Skin epidermis (tissue), 12 donors: ENCODE measurements at regions not wholly inside any gene's neighbourhood (a gene's known extent, or its start where the extent isn't known, plus 50 kb on each side); places are given as distances from the start of the nearest gene placed in this dataset.

Experiments used
- H3K27ac ChIP-seq, 21 experiments: fragments of 200-600 bp; sonication (generic) in 11 of 21; one replicate each; pipeline ENCODE4 v1.5.0; 2020; ENCODE audit warnings: mild to moderate bottlenecking in 3 of 21, inconsistent platforms in 2 of 21, moderate library complexity in 2 of 21
- H3K4me3 ChIP-seq, 7 experiments: fragments of 200-600 bp; sonication (generic) in 2 of 7; one replicate each; pipeline ENCODE4 v1.5.0; 2020; ENCODE audit warnings: inconsistent platforms in 2 of 7, mild to moderate bottlenecking in 2 of 7, moderate library complexity in 1 of 7

GRCh38 chr18:78511666-78512601 lies 467.7 kb upstream of the SALL3 start:
- Histone ChIP-seq H3K27ac (no peak overlapping the region), H3K4me3 (no peak overlapping the region)

GRCh38 chr18:78514910-78515670 lies 464.5 kb upstream of the SALL3 start:
- Histone ChIP-seq H3K4me3 (no peak overlapping the region), H3K27ac (no peak overlapping the region)

- Histone ChIP-seq H3K27ac (no peak overlapping the region), H3K4me3 (no peak overlapping the region)
Observed at GRCh38 chr18:78517328-78517727, 462.3 kb upstream of the SALL3 start.

GRCh38 chr18:78517973-78518372 lies 461.6 kb upstream of the SALL3 start:
- no peak overlapping the region for H3K4me3 ChIP-seq
- H3K27ac ChIP-seq = no peak overlapping the region

GRCh38 chr18:78518805-78519204 lies 460.8 kb upstream of the SALL3 start:
- no peak overlapping the region for H3K27ac ChIP-seq
- H3K4me3 ChIP-seq = no peak overlapping the region

GRCh38 chr18:78519394-78520062 lies 460.1 kb upstream of the SALL3 start:
- Histone ChIP-seq H3K4me3 (no peak overlapping the region), H3K27ac (no peak overlapping the region)

- Histone ChIP-seq H3K4me3 (no peak overlapping the region), H3K27ac (no peak overlapping the region)
Observed at GRCh38 chr18:78521136-78521535, 458.5 kb upstream of the SALL3 start.

GRCh38 chr18:78521744-78522143 lies 457.9 kb upstream of the SALL3 start:
- Histone ChIP-seq H3K4me3 (no peak overlapping the region), H3K27ac (no peak overlapping the region)

- H3K4me3 ChIP-seq = no peak overlapping the region
- H3K27ac ChIP-seq = no peak overlapping the region
Observed at GRCh38 chr18:78522507-78522906, 457.1 kb upstream of the SALL3 start.

GRCh38 chr18:78523850-78524249 lies 455.8 kb upstream of the SALL3 start:
- Histone ChIP-seq H3K4me3 (no peak overlapping the region), H3K27ac (no peak overlapping the region)

- H3K27ac ChIP-seq = no peak overlapping the region
Observed at GRCh38 chr18:78525366-78526111, 454.1 kb upstream of the SALL3 start.

GRCh38 chr18:78526275-78526674 lies 453.3 kb upstream of the SALL3 start:
- H3K27ac ChIP-seq = no peak overlapping the region
- no peak overlapping the region for H3K4me3 ChIP-seq

More at GRCh38 chr18:78525366-78526111, 454.1 kb upstream of the SALL3 start:
- no peak overlapping the region for H3K4me3 ChIP-seq

- no peak overlapping the region for H3K4me3 ChIP-seq
Observed at GRCh38 chr18:78526923-78527711, 452.5 kb upstream of the SALL3 start.

GRCh38 chr18:78527984-78528383 lies 451.6 kb upstream of the SALL3 start:
- H3K27ac ChIP-seq = no peak overlapping the region
- no peak overlapping the region for H3K4me3 ChIP-seq

More at GRCh38 chr18:78526923-78527711, 452.5 kb upstream of the SALL3 start:
- no peak overlapping the region for H3K27ac ChIP-seq

- H3K4me3 ChIP-seq = no peak overlapping the region
- no peak overlapping the region for H3K27ac ChIP-seq
Observed at GRCh38 chr18:78528411-78529258, 451.0 kb upstream of the SALL3 start.

- H3K27ac ChIP-seq = no peak overlapping the region
- H3K4me3 ChIP-seq = no peak overlapping the region
Observed at GRCh38 chr18:78531637-78532036, 448.0 kb upstream of the SALL3 start.

- no peak overlapping the region for H3K27ac ChIP-seq
- H3K4me3 ChIP-seq = no peak overlapping the region
Observed at GRCh38 chr18:78538669-78539440, 440.8 kb upstream of the SALL3 start.
